Fibroblast of the aortic adventitia (primary cell): ENCODE measurements at regions not wholly inside any gene's neighbourhood (a gene's known extent, or its start where the extent isn't known, plus 50 kb on each side); places are given as distances from the start of the nearest gene placed in this dataset.
A peak's percentile ranks its signal among the peaks of the same experiment; 100 is the strongest.

Experiments used
- DNase-seq: peaks from one replicate; pipeline ENCODE4 v3.0.0-alpha.2; 2010; ENCODE audit warnings: low read depth
- H3K4me3 ChIP-seq: 2 replicates; pipeline ENCODE4 v1.5.1; 2011; ENCODE audit warnings: low read depth, mild to moderate bottlenecking, control low read depth, low read length, moderate library complexity
- CTCF ChIP-seq: IDR thresholded peaks from 2 replicates; pipeline ENCODE4 v1.5.1; 2011; ENCODE audit warnings: mild to moderate bottlenecking, low read length, control low read depth, inconsistent platforms; ENCODE audit not compliant: insufficient read depth

GRCh38 chr5:159783726-159784247 is 132.5 kb upstream of the ADRA1B start:
- no peak for TF ChIP-seq CTCF
- DNase-seq: no peak
- H3K4me3 ChIP-seq: no peak overlapping the region

- no peak for DNase-seq
- no peak overlapping the region for H3K4me3 ChIP-seq
- TF ChIP-seq CTCF: no peak
These were observed 131.3 kb upstream of the ADRA1B start for GRCh38 chr5:159784993-159785392.

GRCh38 chr5:159785656-159786055 is 130.6 kb upstream of the ADRA1B start:
- TF ChIP-seq CTCF: no peak
- peak; percentile 33 for DNase-seq
- no peak overlapping the region for H3K4me3 ChIP-seq

- no peak for DNase-seq
- no peak overlapping the region for H3K4me3 ChIP-seq
- TF ChIP-seq CTCF: no peak
These were observed 130.1 kb upstream of the ADRA1B start for GRCh38 chr5:159786201-159786600.

- TF ChIP-seq CTCF: no peak
- DNase-seq: peak; percentile 88
- no peak overlapping the region for H3K4me3 ChIP-seq
These were observed 129.2 kb upstream of the ADRA1B start for GRCh38 chr5:159786901-159787691.

- TF ChIP-seq CTCF: no peak
- no peak for DNase-seq
- H3K4me3 ChIP-seq: no peak overlapping the region
These were observed 128.4 kb upstream of the ADRA1B start for GRCh38 chr5:159787837-159788236.
